Renal cortical epithelial cell (primary cell): ENCODE measurements at regions not wholly inside any gene's neighbourhood (a gene's known extent, or its start where the extent isn't known, plus 50 kb on each side); places are given as distances from the start of the nearest gene placed in this dataset.

ENCODE experiments used
- DNase-seq: peaks from one replicate; pipeline ENCODE4 v3.0.0-alpha.2; 2011; ENCODE audit warnings: low read depth

DNA sequence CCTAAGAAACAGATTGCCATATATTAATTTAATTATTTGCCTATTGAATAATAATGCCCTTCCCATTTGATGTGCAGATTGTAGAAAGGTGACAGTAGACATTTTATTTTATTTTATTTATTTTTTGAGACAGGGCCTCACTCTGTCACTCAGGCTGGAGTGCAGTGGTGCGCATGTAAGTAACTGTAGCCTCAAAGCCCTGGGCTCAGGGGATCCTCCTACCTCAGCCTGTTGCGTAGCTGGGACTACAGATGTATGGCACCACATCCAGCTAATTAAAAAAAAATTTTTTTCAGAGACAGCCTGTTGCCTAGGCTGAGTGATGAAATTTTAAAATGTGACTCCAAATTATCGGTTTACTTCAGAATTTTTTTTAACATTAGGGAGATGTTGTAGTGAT lies 1110.0 kb upstream of the EEF2KMT start:
- DNase-seq, result no peak

DNA sequence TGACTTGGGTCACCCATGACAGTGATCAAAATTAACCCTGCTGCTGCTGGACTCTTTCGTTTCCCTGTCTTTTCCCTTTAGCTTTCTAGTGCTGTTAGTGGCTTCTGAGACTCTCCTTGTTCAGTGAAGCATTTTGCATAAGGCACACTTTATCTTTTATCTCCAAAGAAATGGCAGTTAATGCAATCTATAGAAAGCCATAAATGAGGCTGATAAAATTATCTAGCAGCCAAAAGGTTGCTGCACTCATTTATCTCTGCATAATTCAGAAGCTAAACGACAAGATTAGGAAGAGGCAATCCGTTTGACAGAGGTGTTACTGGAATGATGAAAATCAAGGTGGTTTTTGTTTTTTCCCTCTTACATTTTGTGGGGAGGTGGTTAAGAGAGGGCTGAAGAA lies 1109.5 kb upstream of the EEF2KMT start:
- no peak for DNase-seq

DNA sequence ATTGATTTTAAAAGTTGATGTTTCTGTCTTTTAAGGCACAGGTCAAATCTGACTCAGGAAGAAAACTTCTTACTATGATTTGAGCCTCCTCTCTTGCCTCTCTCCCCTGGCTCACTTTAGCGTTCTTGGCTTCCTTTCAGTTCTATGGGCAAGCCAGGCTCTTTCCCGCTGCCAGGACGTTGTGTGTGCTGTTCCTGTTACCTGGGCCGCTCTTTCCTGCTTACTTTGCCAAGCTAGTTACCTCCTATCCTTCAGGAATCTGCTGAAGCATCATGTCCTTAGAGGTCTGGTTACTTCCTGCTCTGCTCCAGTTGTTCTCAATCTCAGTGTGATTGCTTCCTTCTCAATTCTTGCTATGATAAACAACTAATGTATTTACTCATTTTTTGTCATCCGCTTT lies 1108.5 kb upstream of the EEF2KMT start:
- DNase-seq, result no peak

DNA sequence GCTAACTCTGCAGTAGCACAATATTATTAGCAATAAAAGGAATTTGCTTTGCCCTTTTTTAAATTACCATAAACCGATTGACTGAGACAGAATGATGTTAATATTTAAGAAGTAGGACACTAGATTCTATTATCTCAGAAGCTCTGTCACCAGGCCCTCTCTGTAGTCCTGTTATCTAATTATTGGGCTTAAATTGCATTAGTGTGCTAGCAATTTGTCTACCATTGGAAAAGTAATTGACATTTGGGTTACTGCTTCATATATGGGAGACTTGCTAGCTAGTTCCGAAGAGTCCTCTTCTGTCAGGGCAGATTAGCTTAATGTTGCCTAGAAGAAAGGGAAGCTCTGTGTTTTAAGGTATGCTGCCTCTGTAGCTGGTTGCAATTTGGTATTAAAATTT lies 1107.3 kb upstream of the EEF2KMT start:
- no peak for DNase-seq

DNA sequence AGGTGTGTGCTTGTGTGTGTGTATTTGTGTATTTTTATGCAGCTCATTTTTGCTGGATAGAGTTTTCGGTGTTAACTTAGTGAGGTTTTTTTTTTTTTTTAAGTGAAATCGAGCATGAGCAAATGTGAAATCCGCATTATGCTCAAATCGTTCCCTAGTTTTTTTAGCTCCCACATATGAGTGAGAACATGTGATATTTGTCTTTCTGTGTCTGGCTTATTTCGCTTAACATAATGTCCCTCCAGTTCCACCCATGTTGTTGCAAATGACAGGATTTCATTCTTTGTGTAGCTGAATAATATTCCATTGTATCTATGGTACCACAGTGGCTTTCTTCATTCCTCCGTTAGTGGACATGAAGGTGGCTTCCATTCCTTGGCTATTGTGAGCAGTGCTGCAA lies 1103.3 kb upstream of the EEF2KMT start:
- no peak for DNase-seq

DNA sequence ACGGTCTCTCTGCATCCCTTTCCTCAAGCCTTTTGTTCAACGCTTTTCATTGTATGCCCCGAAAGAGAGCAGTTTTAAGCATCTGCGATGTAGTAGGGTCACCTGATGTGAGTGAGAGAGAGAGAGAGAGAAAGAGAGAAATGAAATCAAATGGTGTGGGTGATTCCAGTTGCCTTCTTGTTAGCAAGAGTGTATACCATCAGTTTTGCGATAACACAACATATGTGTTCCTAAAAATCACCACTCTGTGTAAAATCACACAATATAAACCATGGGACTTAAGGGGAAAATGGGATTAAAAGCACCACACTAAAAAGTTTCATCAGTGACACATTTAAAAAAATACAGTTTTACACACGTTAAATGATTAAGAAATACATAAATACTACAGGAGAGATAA lies 1102.7 kb upstream of the EEF2KMT start:
- no peak for DNase-seq

DNA sequence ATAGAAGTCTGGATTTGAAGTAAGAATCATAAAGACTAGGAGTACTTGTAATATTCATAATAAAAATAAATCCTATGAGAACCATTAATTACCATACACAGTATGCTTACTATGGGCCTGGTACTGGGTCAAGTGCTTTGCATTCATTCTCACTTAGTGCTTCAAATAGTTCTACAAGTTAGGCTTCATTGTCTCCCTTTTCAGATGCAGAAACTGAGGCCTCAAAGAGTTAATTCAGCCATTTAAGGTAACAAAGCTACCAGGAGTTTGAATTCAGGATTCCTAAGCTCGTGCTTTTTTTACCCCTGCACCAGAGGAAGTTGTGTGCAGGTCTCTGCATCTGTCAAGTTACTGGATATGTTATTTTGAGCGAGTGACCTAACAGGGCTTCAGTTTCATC lies 1098.4 kb upstream of the EEF2KMT start:
- no peak for DNase-seq

DNA sequence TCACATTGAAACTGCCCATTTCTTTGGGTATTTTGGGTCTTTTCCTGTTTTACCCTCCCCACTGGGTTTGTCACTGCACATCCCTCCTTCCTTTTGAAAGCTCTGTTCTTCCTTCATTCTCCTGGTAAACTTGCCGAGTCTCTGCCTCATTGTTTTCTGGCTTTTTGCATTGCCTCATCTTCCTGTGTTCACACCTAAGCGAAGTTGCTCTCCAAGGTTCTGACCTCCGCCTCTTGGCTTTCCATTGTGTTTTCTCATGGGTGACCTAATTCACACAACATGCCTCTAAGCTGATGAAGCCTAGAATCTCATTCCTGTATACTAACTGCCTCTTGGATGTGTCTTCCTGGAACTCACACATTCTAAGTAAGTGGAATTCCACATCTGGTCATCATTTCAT lies 1096.1 kb upstream of the EEF2KMT start:
- peak; percentile 19 for DNase-seq

DNA sequence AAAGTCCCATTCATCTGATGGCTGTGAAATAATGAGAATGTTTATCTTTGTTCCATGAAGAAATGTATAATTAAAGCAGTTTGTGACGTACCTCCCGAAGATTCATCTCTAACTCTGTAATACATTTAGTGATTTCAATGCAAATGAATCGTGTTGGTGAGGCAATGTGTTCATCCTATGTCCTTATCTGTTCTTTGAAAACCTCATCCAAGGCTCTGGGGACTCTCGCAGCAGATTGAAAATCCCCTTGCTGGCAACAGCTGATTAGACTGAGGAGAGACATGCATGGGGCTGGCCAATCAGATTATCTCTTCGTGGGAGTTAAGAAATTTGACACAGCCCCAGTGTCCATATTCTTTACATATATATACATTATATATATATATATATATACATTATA lies 1095.4 kb upstream of the EEF2KMT start:
- DNase-seq, result no peak

DNA sequence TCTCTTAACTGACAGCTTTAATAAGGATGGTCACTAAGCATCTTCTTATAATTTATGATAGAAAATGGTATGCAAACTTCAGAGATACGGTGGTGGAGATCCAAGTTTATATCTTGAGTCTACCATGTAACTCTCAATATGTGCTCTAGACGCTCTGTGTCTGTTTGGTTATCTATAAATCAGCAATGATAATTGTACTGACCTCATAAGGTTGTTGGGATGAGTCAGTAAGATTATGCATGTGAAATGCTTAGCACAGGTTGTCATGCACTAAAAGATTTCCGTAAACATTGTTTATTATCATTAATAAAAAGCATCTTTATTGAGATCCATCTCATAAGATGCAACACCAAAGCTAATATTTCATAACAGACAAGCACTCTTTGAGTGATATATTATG lies 1094.9 kb upstream of the EEF2KMT start:
- DNase-seq, result no peak

DNA sequence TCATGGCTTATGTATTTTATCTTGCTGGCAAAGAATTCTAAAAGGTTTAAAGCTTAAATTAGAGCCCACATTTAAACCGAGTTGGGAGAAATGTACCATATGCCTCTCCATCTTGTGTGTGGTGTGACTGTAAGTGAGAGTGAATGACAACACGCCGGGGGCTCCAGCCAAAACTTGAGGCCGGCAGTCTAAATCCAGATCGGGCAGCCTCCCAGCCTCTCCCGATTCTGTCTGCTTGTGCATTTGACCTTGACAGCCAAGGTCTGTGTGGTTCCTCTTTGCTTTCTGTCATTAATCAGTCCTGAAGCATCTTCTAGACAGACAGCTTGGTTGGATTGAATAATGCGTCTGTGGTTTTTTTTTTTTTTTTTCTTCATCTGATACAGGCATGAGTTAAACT lies 1093.2 kb upstream of the EEF2KMT start:
- DNase-seq, result no peak

DNA sequence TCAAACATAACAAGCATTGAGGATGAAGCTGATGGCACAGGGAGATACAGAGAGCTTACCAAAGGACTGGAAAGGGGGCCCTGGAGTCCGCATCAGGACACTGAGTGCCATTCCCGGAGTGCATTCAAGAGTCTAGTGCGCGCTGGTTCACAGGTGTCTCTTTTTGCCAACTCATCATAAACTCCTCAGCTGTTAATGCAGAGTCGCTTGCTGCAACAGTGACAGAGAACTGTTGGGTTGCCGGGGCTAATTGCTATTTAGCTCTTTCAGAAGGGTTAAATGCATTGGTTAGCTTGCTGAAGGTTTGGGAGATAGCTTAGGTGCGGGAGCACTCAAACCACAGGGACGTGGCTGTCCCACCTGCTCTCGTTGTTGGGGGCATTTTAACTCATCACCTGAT lies 1091.6 kb upstream of the EEF2KMT start:
- no peak for DNase-seq

DNA sequence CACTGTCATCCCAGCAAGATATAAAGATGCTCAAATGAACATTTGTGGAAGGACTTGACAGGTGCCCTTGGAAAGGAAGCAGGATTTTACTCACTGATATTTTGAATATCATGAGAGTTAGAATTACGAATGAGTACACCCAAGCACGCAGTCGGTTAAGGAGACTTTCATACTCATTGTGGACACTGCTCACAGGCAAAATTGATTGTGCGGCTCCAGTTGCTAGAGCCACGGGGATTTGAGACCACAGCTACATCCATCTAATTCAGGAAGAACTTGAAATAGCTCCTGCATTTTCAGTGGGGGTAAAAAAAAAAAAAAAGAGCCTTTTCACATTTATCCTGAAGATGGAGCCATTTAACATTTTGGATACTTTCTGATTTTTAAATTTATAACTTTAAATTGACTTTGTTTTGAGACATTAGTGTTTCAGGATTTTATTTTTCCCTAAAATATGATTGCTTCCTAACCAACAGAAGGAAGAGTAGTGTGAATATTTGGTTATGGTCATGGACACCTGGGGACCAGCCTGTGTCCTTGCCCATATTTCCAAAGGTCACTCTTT lies 1080.1 kb upstream of the EEF2KMT start:
- DNase-seq, result no peak

DNA sequence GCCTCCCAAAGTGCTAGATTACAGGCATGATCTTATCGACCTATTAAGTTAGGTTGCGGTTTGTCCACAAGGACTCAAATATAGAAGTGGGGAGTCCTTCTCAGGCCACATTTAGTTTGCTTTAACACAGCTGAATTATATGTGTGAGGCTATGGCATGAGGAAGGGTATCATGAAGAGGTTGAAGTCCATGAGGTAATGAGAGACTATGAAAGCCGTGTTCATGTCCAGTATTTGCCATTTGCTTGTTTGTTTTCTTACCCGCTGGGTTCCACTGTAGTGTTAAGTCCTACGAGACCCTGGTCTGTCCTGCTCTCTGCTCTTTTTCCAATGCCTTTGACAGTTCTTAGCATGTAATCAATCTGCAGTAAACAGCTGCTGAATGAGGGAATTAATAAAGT lies 1072.4 kb upstream of the EEF2KMT start:
- no peak for DNase-seq

DNA sequence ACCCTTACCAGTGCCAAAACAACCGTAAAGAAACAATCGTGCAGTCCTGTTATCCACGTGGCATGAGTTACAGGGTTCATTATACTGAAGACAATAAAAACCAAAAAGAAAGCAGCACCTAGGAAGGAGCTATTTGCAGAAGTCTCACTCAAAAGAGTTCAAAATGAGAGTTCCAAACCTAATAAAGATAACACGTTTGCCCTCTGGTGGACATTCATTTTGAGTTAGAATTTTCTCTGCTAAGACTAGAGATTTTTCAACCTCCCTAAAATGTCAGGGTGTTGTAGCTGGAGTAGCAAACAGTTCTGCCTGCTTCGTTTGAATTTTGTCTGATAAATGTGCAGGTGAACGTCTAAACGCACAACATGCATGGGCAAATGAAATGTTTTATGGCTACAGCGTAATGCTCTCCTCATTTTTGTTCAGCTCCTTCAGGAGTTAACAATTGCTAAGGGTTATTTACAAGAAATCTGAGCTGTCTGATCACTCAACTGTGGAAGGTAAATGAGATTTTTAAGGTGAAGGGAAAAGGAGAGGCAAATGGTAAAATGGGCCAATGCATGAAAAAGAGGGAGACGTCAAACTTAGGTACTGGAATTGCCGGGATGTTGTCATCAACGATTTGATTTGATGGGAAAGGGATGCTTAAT lies 1067.9 kb upstream of the EEF2KMT start:
- peak; percentile 1 for DNase-seq

DNA sequence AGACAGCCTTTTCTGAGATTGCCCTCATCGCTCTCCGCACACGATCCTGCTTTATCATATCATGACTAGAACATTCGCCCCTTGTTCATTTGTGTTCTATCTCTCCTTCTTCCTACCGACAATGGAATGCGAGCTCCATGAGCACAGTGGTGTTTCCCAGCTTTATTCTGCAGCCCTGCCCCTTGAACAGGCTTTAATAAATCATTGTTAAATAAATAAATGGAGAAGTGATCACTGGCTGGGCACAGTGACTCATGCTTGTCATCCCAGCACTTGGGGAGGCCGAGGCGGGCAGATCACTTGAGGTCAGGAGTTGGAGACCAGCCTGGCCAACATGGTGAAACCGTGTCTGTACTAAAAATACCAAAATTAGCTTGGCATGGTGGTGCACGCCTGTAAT lies 1063.3 kb upstream of the EEF2KMT start:
- DNase-seq, result no peak

DNA sequence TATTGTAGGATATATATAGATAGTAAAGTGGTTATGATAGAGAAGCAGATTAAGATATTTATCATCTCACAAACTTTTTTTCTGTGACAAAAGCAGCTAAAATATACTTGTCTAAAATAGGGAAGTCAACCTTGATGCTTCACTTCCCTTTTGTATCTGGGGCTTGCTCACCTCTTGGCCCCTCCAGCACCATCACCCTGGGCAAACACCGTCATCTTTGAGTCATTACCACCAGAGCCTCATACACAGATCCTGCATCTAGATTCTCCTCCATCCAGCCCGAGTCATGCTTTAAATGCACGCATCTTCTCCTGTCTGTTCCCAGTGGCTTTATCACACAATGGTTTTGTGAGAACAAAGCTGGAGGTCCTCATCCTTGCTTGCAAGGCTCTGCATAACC lies 1062.7 kb upstream of the EEF2KMT start:
- DNase-seq, result no peak

DNA sequence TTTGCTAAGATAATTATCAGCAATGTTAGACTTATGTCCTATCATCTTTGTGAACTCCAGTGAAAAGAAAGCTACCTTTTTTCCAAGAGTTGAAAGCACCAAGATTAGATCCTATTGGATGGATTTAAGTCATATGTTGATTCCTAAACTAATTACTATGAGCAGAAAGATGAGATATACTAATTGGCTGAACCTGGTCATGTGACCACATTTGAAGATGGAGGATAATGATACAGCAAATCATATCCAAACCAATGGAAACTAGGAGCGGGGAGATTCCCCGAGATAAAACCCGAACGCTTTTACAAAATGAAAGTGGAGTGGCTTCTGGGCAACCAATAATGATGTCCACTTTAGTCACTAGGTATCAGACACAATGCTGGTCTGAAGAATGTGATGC lies 1060.2 kb upstream of the EEF2KMT start:
- no peak for DNase-seq

DNA sequence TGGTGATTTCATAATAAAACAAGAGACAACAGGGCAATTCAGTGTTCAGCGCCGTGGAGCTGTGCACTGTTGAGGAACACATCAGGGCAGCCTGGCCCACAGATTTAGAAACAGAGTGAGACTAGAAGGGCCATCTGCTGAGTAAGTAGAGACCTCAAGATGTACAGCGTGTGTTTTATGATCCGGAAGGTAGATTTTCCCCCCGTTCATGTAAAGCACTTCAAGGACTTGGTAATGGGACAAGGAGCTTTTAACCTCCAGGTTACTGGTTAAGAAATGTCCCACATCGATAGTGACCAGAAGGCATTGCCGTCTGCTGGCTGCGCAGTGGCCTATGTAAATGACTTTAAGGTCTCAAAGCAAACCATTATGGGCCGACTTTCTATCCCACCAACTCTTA lies 1057.7 kb upstream of the EEF2KMT start:
- DNase-seq, result no peak

DNA sequence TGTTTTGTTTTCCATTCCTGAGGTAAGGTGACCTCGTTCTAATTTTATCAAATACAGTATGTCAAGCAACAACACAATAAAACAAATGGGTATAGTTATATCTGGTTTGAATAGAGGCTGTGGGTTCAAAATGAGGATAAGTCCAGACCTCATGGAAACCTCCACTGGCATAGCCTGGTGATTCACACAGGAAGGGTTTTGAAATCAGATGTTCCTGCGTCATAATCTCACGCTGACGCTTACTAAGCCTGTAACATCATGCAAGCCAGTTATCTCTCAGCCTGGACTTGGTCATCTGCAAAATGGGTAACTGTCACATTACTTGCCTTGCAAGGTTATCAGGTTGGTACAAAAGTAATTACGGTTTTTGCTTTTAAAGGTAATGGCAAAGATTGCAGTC lies 1056.3 kb upstream of the EEF2KMT start:
- no peak for DNase-seq

DNA sequence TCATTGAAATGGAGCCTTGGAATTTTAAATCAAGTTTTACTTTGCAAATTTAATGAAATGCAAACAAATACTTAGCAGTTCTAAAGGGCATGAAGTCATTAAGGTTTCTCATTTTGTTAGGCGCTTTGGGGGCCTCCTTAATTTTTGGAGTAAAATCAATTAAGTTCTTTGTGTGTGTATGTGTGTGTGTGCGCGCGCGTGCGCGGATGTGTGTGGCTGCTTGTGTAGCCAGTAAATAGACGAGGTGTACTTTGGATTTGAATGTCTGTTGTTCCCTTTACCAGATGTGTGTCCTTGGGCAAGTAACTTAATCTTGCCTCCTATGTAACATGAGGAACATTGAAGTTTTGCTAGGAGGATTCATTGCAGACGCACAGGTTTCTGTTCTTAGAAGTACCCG lies 1051.4 kb upstream of the EEF2KMT start:
- DNase-seq, result no peak

DNA sequence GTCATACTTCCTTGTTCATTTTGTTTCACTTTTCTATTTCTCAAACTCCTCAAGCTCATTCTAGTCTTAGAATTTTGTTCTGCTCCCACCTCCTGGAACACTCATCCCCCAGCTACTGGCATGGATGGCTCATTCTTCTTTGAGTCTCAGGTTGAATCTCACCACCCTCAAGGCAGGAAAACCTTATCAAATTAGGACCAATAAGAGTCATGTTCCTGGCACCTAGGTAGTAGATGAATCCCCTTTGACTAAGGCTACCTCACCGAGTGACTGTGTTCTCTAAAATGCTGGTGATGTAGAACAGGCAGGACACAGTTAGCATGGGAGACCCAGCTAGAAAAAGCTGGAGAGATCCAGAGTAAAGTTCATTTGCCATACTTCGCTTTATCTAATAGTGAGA lies 1050.8 kb upstream of the EEF2KMT start:
- DNase-seq, result no peak

DNA sequence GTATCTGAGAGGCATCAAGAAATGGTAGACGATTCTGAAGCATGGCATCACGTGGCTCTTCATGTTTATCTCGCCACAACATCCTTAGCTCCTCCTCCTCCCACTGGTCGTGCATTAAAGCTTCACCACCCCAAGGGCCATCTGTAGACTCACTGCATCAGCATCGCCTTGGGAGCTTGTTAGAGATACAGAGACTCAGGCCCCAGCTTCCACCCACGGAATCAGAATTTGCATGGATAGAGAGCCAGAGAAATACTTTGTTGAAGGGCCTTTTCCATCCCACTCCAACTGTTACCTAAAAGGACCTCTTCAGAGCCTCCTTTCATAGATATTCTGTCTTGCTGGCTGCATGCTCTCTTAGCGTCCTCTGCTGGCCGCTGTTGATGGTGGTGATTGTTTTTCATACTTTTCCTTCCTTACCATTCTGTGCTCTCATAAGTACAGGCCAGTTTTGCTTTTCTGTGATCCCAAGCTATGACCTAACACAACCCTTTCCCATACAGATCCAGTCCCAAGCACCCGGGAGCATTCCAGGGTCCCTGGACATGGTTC lies 1049.4 kb upstream of the EEF2KMT start:
- DNase-seq, result no peak

DNA sequence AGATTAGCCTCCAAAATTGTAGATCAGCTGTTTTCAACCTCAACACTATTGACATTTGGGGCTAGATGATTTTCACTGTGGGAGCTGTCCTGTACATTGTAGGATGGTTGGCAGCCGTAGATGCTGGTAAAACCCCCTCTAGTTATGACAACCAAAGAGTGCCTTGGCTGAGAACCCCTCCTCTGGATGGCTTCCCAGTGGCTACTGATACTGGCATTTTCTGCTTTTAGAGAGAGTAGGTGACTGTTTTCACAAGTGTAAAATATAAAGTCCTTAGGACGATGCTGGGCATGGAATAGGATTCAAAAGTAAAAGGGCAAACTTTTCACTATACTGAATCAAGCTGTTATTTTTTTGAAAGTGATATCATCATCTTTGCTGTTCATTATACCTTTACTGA lies 1048.8 kb upstream of the EEF2KMT start:
- no peak for DNase-seq
